GM12891 (cell line): ENCODE measurements at regions not wholly inside any gene's neighbourhood (a gene's known extent, or its start where the extent isn't known, plus 50 kb on each side); places are given as distances from the start of the nearest gene placed in this dataset.

Experiments used
- PAX5 ChIP-seq: IDR thresholded peaks from 2 replicates; pipeline ENCODE4 v1.6.1; 2011; ENCODE audit warnings: low read length, moderate library complexity, mild to moderate bottlenecking; ENCODE audit not compliant: insufficient read depth, severe bottlenecking
- POLR2A ChIP-seq: IDR thresholded peaks from 2 replicates; pipeline ENCODE4 v1.6.1; 2011; ENCODE audit warnings: low read depth, low read length, control low read depth
- POLR2AphosphoS5 ChIP-seq: IDR thresholded peaks from 2 replicates; pipeline ENCODE4 v1.6.1; 2011; ENCODE audit warnings: low read depth, low read length, control low read depth
- TAF1 ChIP-seq: IDR thresholded peaks from 2 replicates; pipeline ENCODE4 v1.6.1; 2011; ENCODE audit warnings: low read depth, low read length, control low read depth

- no peak for TF ChIP-seq POLR2A
- no peak for TF ChIP-seq TAF1
- no peak for TF ChIP-seq PAX5
- TF ChIP-seq POLR2AphosphoS5, result no peak
These were observed 187.1 kb downstream of the RAP2A start for GRCh38 chr13:97621025-97621424.
